GM18951 (cell line): ENCODE measurements at regions not wholly inside any gene's neighbourhood (a gene's known extent, or its start where the extent isn't known, plus 50 kb on each side); places are given as distances from the start of the nearest gene placed in this dataset.
"Not testable (repeated sequence)": the region's sequence is repeated elsewhere in the genome, so short reads cannot be mapped to it uniquely, and the experiment has no call there.

Experiments
- POLR2A ChIP-seq: IDR thresholded peaks from 4 replicates; pipeline ENCODE4 v1.6.1; 2011; ENCODE audit warnings: mild to moderate bottlenecking; ENCODE audit not compliant: insufficient read length, insufficient read depth; ENCODE audit errors: extremely low read depth
- in situ Hi-C: fragments of 300-500 bp; cut with MboI; formaldehyde crosslinking; loops from one replicate; pipeline ENCODE4 v1.12.0; 2022; ENCODE audit warnings: low sequenced_read_pairs, mixed read lengths, inconsistent platforms; ENCODE audit not compliant: unreplicated experiment

GRCh38 chr14:30471980-30472379, 87.0 kb upstream of the G2E3 start:
- TF ChIP-seq POLR2A, result no peak
- in situ Hi-C loops, result no loop called here

DNA sequence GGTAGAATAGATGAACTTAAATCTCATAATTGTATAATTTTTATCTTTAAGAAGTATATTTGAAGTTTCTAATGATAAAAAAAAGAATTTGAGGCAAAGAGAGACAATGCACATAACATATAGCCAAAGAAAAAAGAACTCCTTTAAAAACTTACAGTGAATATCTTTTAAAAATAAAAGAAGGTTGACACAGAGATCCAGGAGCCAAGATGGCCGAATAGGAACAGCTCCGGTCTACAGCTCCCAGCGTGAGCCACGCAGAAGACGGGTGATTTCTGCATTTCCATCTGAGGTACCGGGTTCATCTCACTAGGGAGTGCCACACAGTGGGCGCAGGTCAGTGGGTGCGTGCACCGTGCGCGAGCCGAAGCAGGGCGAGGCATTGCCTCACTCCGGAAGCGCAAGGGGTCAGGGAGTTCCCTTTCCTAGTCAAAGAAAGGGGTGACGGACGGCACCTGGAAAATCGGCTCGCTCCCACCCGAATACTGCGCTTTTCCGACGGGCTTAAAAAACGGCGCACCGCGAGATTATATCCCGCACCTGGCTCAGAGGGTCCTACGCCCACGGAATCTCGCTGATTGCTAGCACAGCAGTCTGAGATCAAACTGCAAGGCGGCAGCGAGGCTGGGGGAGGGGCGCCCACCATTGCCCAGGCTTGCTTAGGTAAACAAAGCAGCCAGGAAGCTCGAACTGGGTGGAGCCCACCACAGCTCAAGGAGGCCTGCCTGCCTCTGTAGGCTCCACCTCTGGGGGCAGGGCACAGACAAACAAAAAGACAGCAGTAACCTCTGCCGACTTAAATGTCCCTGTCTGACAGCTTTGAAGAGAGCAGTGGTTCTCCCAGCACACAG, 84.9 kb upstream of the G2E3 start:
- in situ Hi-C loops, result not testable (repeated sequence)

GRCh38 chr14:30482276-30482675, 76.7 kb upstream of the G2E3 start:
- in situ Hi-C loops, result no loop called here
- TF ChIP-seq POLR2A, result no peak

DNA sequence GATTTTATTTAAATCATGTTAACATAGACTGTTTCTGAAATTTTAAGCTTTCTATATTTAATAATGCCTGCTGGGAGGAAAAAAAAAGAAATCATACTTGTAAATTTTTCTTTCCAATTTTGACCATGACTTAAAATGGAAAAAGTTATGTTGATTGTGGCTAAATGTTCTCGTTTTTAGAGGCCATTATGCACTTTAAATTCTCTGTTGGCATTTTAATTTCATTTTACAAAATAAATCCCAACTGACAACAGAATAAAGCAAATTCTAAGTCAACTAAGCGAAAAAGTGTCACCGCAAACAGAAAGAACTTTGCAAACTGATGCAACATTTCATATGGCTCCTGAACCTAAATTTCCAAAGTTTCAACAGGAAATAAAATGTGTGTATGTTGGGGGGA, 74.8 kb upstream of the G2E3 start:
- in situ Hi-C loops, result no loop called here
- TF ChIP-seq POLR2A, result no peak

DNA sequence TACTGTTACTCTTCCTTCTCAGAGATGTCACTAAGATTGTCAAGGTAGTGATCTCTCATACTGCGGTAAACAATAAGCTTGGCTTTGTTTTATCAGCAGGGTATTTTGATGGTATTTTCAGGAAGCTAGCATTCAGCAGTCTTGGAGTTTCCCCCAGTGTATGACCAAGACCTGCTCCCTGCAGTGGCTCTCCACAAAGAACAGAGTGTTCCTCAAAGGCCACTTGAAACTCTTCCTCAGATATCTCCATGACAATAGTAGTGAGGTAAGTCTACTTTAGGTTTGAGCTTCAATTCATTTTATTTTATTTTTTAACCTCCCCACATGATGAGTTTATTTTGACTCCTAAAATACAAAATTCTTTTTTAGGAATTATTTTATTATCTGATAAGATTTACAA, 74.0 kb upstream of the G2E3 start:
- no peak for TF ChIP-seq POLR2A

GRCh38 chr14:30496852-30497251, 62.1 kb upstream of the G2E3 start:
- no peak for TF ChIP-seq POLR2A

More for the DNA sequence above, 74.0 kb upstream of the G2E3 start:
- in situ Hi-C loops, result no loop called here

GRCh38 chr14:30499358-30499757, 59.6 kb upstream of the G2E3 start:
- in situ Hi-C loops, result no loop called here
- TF ChIP-seq POLR2A, result no peak

More at GRCh38 chr14:30496852-30497251, 62.1 kb upstream of the G2E3 start:
- in situ Hi-C loops, result no loop called here

DNA sequence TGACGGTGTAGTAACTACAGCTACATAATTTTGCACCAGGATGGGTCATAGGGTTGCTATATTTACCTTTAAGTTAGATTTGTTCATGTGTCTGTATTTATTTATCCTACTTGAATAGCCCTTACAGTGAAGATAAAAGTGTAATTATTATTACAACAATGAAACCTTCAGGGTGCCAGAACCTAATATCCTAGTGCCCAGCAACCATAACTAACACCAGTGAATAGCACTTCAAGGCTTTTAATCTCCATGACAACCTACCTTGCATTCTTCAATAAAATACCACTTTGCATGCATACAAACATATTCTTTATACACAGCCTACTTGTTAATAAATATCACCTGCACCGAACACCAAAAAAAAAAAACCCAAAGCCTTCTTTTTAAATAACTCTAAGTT, 58.7 kb upstream of the G2E3 start:
- in situ Hi-C loops, result no loop called here

DNA sequence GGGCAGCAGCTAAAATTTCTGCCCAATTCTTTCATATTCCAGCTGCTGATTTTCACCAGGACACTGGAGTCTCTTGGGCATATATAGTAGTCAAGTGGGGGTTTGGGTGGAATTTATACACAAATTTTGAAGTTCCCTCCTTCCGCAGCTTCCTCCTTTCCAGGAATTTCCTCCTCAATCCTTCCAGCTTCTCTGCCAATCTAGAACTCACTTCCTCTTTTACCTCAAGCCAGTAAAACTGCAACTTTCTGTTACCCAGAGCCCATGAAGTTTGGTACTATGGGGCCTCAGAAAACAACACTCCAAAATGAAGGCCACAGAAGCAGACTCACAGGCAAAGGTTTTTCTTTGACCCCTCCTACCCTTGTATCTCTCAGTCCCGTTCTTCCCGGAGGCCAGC, 51.7 kb upstream of the G2E3 start:
- in situ Hi-C loops, result no loop called here
- no peak for TF ChIP-seq POLR2A

More for the DNA sequence above, 58.7 kb upstream of the G2E3 start:
- TF ChIP-seq POLR2A, result no peak
